ENCODE measurements at regions not wholly inside any gene's neighbourhood (a gene's known extent, or its start where the extent isn't known, plus 50 kb on each side); places are given as distances from the start of the nearest gene placed in this dataset.

DNA sequence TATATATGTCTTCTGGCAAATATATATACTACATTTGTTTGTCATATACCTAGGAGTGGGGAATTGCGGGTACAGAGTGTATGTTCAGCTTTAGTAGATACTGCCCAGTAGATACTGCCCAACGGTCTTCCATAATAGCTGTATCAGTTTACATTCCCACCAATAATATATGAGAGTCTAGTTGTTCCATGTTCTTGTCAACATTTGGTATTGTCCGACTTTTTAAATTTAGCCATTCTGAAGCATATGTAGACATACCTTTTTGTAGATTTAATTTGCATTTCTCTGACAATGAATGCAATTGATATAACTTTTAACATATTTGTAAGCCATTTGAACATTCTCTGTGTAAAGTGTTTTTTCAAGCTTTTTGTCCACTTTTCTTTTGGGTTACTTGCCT, 99.0 kb upstream of the HIVEP3 start:
- TF ChIP-seq, protein P1, sequence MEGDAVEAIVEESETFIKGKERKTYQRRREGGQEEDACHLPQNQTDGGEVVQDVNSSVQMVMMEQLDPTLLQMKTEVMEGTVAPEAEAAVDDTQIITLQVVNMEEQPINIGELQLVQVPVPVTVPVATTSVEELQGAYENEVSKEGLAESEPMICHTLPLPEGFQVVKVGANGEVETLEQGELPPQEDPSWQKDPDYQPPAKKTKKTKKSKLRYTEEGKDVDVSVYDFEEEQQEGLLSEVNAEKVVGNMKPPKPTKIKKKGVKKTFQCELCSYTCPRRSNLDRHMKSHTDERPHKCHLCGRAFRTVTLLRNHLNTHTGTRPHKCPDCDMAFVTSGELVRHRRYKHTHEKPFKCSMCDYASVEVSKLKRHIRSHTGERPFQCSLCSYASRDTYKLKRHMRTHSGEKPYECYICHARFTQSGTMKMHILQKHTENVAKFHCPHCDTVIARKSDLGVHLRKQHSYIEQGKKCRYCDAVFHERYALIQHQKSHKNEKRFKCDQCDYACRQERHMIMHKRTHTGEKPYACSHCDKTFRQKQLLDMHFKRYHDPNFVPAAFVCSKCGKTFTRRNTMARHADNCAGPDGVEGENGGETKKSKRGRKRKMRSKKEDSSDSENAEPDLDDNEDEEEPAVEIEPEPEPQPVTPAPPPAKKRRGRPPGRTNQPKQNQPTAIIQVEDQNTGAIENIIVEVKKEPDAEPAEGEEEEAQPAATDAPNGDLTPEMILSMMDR (IDR thresholded peaks at IDR 0.05 in 2 of 3, conservative IDR thresholded peaks at IDR 0.05 in 1 of 3; ENCODE audit: insufficient read depth in 2 of 3, low read depth in 1 of 3, low read length in 3 of 3): no peak
- no peak for TF ChIP-seq NR2C2 (CRISPR knock-in tag; IDR thresholded peaks at IDR 0.05)
- no peak for TF ChIP-seq NR2C2 (tag; IDR thresholded peaks at IDR 0.05)
- TF ChIP-seq CC2D1A (IDR thresholded peaks at IDR 0.05): no peak
- TF ChIP-seq NCOA2 (IDR thresholded peaks at IDR 0.05; ENCODE audit: partially characterized antibody in 2 of 2): no peak
- no peak for TF ChIP-seq STAG1 (CRISPR knock-in tag; IDR thresholded peaks at IDR 0.05; ENCODE audit: borderline replicate concordance)
- no peak for TF ChIP-seq CREM (IDR thresholded peaks at IDR 0.05; ENCODE audit: low read depth)
- no peak for TF ChIP-seq RBM17 (IDR thresholded peaks at IDR 0.05; ENCODE audit: borderline replicate concordance, low read depth, low read length)
- TF ChIP-seq SIX5 (IDR thresholded peaks at IDR 0.05; ENCODE audit: borderline replicate concordance in 1 of 2, insufficient read depth in 1 of 2, low read depth in 1 of 2, low read length in 2 of 2): no peak
- no peak for TF ChIP-seq TCF7L2 (IDR thresholded peaks at IDR 0.05; ENCODE audit: low read depth, low read length)
- no peak for TF ChIP-seq SREBF2 (CRISPR knock-in tag; IDR thresholded peaks at IDR 0.05)
- TF ChIP-seq SAP30 (IDR thresholded peaks at IDR 0.05; ENCODE audit: borderline replicate concordance, insufficient read depth, low read depth, low read length, poor library complexity, severe bottlenecking): no peak
- TF ChIP-seq, protein P2, sequence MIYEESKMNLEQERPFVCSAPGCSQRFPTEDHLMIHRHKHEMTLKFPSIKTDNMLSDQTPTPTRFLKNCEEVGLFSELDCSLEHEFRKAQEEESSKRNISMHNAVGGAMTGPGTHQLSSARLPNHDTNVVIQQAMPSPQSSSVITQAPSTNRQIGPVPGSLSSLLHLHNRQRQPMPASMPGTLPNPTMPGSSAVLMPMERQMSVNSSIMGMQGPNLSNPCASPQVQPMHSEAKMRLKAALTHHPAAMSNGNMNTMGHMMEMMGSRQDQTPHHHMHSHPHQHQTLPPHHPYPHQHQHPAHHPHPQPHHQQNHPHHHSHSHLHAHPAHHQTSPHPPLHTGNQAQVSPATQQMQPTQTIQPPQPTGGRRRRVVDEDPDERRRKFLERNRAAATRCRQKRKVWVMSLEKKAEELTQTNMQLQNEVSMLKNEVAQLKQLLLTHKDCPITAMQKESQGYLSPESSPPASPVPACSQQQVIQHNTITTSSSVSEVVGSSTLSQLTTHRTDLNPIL (CRISPR knock-in tag; IDR thresholded peaks at IDR 0.05): no peak
- no peak for TF ChIP-seq POLR2AphosphoS5 (IDR thresholded peaks at IDR 0.05; ENCODE audit: control insufficient read depth, insufficient read depth, low read depth, low read length)
